HPDE6-E6E7 (cell line): ENCODE measurements at regions not wholly inside any gene's neighbourhood (a gene's known extent, or its start where the extent isn't known, plus 50 kb on each side); places are given as distances from the start of the nearest gene placed in this dataset.

Experiments used
- DNase-seq: peaks from one replicate; pipeline ENCODE4 v3.0.0; 2011; ENCODE audit warnings: missing footprints; ENCODE audit errors: extremely low spot score

DNA sequence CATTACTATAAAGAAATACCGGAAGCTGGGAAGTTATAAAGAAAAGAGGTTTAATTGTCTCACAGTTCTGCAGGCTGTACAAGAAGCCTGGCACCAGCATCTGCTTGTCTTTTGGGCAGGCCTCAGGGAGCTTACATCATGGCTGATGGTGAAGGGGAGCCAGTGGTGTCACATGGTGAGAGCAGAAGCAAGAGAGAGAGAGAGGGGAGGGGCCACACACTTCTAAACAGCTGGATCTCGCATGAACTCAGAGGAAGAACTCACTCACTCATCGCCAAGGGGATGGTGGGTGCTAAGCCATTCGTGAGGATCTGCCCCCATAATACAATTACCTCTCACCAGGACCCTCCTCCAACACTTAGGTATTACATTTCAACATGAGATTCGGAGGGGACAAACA, 51.8 kb upstream of the ANKRD34C start:
- DNase-seq, result no peak

DNA sequence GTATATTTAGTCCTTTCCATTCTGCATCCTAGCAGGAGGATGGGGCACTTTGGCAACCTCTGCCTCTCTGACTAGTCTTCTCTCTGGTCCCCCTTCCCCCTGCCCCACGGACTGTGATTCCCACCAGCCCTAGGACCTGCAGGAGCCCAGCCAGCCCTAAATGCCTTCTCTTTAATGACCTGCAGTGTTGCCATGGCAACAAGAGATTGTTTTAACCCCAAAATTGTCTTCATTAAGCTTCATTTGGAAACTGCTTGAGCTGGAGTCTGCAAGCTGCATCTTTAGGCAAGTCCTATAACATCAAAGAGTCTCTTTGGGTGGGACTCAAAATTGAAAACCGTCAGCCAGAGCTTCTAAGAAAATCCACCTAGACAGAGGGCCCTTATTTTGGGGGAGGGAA, 59.7 kb upstream of the ANKRD34C start:
- DNase-seq, result no peak

DNA sequence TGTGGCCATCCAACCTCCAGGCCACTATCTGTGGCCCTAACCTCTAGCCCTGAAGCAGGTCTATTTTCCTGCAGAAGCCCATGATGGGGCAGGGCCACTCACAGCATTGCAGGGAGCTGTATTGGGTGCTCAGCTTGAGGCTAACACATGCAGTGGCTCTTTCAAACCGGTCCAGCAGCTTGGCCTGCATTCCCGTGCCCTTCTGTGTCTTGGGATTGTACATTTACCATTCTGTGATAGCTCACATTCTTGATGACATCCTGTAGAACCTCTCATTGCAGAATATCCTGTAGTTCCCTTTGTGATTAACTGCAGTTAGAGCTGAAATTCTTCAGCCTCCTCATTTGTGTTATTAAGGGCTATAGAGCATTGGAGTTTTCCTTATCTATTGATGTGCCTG, 60.8 kb upstream of the ANKRD34C start:
- no peak for DNase-seq

DNA sequence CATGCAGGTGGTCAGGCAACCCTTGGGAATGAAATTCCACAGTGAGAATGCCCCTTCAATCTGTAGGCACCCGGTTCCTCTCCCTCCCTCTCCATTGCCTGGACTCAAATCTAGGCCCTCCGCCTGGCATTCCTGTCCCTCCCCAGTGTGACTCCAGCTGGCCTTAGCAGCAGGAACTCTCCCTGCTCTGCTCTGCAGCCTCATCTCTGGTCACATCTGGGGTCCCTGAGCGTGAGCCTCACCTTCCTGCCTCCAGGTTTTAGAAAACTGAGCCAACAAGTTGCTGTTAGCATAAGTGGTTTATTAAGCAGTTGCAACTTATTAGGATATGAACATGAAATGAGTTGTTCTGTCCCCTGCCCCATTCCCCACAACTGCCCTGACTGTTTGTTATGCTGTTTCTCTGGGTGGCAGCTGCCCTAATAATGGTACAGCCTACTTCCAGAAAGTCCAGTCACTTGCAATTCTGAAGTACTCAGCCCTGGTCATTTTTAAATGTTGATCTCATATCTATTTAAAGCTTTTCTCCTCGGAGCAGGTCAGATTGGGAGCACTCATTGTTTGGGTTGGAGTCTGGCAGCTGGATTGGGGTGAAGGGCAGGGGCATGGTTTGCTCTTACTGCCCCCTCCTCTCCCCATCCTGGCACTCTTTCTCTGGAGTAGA, 63.0 kb upstream of the ANKRD34C start:
- DNase-seq, result no peak

DNA sequence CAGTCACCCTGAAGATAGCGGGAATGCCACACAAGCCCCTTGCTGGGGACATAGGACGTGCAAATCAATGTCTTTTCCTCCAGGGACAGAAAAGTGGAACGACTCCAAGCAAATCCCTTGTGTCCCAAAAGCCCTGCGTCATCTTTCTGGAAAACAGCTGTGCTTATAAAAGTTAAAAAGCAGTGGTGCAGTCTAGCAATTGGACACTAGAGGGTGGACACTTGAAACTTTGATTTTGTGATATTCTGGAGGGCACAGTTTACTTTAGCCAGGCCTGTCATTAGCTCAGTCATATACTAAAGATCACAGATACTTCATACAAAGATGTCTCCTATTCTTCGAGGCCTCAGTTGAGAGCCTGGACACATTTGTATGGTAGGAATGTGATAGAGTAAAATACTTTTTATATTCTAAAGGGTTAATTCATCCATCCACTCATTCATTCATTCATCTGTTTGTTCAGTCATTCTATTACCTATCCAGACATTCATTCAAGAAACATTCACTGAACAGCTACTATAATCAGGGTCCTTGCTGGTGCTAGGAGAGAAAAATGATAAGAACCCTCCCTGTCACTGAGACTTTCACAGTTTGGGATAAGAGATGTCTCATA, 63.8 kb upstream of the ANKRD34C start:
- no peak for DNase-seq

DNA sequence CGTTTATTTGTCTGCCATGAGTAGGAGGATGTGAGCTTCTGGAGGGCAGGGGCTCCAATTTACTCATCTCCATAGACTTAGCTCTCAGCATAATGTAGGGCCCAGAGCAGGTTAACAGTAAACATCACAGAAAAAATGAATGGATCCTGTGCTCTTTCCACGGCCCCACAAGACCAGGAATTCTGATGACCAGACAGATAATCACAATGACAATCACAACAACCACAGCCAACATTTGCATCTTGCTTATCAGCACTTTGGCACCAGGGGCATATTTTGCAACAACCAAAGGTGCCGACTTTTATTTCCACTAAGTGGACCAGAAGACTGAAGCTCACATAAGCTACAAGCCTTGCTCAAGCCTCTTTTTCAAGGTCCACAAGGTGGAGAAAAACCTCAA, 68.9 kb upstream of the ANKRD34C start:
- no peak for DNase-seq

DNA sequence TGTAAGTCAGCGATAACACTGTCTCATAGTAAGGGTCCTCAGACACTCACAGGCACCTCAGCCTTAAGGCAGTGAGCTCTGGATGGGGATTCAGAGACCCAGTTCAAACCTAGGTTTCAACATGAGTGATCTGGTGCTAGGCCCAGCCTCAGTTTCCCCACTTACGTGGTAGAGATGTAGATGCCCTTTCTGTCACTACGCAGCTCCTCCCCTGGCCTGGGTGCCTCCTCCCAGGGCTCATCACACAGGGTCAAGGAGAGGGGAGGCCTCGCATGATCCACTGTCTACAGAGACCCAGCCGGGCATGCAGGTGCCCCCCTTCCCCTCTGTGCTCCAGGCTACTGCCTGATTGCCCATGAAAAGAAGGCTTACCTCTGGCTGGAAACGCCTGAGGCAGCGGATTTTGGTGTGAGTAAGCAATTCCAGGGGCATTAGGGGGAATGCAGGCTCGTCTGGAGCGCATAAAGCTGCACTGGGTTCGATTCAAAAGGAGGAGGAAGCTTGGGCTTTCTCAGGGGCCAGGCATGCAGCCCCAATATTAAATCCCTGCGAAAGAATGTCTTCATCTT, 69.8 kb upstream of the ANKRD34C start:
- no peak for DNase-seq

DNA sequence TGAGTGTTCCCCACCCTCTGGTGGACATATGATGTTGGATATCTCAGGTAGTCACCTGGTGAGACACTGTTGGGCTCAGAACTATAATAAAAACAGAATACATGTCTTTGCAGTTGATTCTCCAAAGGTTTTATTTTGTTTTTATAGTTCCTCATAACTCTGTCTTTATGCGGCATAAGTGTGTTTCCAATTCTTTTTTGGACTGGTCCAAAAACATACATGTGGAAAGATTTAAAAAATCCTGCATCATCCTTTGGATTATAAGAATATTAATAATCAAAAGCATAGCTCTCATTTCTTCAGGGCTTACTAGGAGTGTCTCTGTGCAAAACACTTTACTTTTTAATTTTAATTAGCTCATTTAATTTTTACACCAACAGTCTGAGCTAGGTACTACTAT, 71.0 kb upstream of the ANKRD34C start:
- DNase-seq, result no peak

DNA sequence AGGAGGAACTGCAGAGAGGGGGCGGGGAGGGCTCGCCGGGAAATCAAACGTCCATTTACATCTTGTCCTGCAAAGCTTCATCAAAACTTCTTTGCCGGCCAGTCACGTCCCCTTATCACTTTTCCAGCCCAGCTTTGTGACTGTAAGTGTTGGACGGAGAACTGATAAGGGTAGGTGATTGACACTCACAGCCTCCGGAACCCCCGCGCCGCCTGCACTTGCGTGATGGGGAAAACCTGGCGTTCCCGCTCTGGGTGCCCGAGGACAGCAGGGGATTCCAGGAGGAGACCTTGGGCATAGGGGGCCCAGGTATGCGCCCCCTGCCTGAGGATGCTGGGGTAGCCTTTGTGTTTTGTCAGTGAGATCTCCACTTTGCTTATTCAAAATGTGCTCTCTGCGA, 72.8 kb upstream of the ANKRD34C start:
- no peak for DNase-seq

DNA sequence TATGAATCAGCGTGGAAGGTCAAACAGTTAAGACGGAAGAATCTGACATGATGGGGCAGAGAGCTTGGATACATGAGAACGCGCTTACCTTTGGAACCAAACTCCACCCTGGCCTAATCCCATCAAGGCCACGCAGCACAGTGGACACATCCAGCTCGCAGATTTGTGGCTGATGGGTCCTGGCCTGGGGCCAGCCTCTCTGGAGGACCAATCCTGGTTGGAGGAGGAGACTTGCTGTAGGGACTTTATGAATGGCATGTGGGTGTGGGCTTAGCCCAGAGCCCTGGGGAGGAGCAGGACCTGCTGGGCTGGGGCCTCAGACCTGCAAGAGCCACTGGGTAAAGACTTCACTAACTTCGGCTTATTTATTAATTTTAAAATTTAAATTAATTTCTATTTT, 73.4 kb upstream of the ANKRD34C start:
- DNase-seq, result no peak

DNA sequence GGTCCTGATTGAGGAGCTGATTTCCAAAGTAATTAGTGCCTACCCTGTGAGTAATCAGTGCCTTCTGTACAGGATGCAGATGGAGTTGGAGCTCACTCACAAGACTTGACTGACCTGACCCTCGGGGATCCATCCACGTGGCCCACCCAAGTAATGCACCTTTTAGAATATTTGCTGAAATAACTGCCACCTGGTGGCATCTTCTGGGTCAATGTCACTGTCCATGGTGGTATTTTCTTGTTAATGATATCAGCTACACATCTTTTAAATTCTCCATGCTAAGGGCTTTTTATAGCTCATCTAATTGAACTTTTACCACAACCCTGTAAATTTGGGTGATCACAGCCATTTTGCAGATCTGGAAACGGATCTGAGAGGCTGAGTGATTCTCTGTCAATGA, 74.3 kb upstream of the ANKRD34C start:
- no peak for DNase-seq

DNA sequence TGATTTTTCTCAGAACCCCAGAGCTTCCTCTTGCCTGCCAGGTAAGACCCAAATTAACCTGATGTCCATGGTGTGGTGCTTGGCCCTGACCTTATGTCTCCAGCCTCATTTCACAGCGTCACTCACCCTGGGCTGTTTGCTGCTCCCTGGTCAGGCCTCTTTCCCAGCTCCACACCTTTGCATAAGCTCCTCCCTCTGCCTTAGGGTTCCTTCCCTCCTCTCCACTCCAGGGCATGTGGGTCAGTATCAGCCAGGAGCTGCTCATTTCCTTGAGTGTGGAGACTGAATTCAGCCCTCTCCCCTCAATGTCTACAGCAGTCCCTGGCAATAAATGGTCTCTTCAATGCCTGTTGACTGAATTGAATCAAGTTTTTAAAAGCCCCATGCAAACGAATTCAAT, 75.6 kb upstream of the ANKRD34C start:
- DNase-seq, result no peak

DNA sequence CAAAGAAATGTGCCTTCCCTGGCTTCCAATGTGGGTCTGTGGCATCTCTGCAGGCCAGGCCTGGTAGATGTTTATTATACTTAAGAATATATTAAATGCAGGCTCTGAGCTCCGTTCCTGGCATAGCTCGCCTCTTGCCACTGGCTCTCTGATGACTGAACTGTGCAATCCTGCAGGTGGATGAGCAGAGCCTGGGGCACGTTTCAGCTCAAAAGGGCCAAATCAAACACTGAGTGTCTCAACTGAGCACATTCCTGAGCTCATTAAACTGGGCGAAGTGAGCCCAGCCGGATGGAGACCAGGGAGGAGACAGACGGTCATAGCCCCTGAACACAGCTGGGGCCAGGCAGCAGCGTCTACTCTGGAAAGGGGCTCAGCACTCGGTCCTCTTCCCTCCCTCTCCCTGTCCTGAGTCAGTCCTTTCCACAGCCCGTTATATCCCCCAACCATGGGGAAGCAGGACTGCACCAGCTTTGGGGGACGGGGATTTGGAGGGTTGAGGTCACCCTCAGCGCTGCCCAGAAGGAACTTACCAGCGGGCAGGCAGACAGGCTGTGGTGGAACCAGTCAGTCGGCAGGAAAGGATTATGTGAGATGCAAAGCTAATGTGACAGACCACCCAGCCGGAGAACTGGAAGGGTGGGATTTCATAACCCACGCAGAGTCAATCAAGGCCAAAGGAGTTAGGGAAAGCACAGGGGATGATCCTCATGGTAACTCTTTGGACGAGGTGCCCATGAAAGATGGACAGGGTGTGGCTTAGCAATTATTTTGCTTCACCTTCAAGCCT, 77.4 kb upstream of the ANKRD34C start:
- DNase-seq, result no peak

DNA sequence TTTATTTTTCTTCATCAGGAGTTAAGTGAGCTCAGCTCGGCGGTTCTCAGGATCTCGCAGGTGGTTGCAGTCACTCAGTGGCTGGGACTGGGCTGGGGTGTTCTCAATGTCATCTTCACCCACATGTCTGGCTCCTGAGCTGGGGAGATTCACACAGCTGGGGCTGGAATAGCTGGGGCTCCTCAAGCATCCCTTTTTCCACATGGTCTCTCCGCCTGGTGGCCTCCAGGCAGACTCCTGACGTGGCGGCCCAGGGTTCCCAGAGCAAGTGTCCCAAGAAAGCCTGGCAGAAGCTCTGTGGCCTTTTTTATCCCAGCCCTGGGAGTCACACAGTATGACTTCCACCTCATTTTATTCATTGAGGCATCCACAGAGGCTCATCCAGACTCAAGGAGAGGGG, 84.1 kb upstream of the ANKRD34C start:
- no peak for DNase-seq

DNA sequence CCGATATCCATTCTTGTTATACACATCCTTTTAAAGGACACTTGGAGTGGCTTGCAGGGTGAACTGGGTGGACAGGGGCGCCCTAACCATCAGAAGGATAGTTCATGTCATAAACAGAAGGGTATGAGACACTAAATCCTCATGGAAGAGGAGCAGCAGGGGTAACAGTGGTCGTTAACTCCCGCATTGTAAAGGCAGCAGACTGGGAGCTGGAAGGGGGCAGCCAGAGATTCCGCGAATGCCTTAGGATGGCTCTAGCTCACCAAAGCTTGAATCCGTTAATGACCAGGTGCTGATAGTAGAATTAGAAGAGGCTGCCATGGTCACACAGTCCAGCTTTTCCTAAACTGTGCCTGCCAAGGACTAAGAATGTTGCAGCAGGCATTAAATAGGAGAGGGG, 85.2 kb upstream of the ANKRD34C start:
- DNase-seq, result no peak

DNA sequence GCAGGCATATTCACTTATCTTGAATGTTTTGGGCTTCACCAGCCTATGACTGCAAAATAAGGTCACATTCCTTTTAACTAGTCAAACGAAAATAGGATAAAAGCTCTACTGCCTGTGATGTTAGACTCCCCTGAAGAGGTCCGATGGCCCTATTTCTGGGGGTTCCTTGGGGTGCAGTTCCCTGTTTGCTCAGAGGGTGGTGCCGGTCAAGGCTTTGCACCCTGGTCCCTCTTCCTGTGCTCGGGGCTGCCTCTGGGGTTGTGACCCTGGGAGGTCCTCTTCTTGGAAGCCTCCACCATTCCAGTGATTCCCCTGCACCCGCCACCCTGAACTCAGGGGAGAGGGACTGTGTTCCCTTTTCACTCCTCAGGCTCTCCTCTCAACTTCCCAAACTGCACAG, 86.7 kb upstream of the ANKRD34C start:
- no peak for DNase-seq

DNA sequence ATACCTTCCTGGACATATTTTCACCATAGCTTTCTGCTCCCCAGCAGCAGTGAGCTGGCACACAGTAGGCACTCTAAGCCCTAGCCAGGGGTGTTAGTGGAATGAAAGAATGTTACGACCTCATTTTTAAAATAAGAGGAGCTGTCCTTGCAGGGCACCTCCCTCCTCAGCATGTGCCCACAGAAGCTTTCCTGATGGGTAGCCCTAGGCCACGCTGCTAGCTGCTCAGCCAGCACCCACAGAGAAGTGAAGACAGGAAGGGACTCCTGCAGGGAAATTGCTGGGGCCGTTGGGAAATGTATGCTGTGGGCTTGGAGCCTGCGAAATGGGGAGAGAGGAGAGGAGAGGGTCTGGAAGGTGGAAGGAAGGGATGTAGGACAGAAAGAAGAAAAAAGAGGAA, 87.3 kb upstream of the ANKRD34C start:
- DNase-seq, result no peak

DNA sequence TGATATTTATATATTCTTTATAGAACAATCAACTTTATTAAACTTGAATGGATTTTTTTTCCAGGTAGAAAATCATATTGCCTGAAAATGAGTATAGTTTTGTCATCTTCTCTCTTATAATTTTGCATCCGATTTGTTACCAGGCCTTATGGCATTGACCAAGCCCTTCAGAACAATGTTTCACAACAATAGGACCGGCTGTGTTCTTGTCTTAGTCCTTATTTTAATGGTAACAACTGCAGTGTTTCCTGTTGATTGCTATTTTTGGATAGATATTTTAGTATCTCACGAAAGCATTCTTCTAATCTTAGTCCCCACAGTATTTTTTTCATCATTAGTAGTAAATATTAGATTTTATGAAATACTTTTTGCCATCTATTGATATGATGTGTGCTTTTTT, 88.1 kb upstream of the ANKRD34C start:
- no peak for DNase-seq

DNA sequence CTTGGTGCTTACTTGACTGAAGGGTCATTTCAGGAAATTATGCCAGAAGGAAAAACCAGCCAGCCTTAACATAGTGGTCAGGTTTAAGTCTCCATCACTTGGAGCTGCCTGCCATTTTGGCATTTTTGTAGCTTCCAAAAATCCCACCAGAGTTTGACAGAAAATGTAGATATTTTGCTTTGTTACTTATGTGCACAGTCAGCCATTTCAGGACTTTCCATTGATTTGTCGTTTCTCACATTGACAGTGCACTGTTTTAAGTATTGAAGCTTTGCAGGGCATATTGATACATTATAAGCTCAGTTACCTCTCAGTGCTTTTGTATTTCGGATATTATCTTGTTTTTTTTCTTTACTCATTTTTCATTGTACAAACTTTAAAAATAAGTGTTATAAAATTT, 89.0 kb upstream of the ANKRD34C start:
- no peak for DNase-seq

DNA sequence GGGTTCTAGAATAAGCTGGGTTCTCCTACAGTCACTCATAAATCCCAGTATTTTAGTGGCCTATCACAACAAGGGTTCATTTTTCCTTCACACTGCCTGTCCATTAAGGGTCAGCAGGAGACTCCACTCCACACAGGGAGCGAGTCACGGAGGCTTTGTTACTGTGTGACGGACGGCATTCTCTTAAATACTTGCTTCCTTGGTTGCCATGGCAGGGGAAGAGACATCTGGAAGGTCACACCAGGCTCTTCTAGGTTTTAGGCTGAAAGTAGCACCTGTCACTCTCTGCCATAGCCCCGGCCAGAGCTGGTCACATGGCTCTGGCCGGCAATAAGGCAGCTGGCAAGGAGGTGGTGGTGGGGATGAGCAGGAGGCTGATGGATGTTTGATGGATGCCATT, 89.4 kb upstream of the ANKRD34C start:
- DNase-seq, result no peak

DNA sequence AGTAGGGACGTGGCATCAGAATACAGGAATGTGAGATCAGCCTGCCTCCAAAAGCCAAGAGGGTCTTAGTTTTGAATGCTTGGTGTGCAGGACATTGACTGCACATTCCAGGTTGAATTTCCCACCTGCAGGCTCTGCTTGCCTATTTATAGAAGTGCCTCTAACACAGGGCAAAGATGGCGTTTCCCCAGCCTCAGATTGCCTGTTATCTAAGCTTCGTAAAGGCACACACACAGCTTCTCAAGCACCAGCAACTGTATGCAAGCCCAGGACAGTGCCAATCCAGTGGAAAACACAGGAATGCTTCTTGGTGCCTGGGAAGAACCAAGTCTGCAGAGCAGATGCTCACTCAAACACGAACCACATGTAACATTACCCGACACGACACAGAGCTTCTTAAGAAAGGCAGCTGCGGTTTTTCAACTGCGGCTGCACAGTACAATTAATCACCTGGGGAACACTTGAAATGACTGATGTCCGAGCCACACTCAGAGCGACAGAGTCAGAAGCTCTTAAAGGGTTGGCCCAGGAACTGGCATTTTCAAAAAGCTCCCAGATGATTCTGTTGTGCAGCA, 90.0 kb upstream of the ANKRD34C start:
- no peak for DNase-seq

DNA sequence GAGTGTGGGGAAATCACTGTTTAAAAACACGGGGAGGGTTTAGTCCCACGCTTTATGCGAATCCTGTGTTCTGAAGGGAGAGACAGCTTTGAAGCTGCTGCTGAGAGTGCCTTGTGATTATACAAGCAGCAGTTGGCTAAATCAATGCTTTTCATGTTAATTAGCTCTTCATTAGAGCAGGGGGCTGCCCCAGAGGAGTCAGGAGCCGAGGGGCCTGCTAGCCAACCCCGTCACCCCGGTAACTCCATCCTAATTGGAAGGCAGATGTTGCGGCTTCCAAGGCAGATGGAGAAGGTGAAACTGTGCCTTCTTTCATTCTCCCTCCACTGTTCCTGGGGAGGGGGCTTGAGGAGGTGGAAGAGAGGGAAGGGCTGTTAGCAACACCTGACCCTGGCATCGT, 92.4 kb upstream of the ANKRD34C start:
- DNase-seq, result no peak

DNA sequence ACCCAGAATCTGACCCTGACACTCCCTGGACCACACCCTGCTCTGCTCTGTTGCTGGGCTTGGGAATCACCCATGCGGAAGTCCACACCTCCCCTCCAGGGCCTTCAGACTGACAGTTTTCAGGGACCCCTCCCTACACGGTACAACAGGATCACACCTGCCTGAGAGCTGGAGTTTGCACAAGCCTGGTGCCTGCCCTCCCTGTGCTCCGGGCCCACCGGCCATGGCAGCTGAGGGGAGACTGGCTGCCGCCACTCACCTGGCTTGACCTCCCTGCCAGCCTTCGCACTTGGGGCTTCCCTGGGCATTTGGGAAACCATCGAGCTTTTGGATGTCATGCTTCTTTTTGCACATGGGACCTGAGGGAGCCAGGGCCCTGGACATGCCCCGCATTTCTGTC, 95.9 kb upstream of the ANKRD34C start:
- DNase-seq, result no peak
